ENCODE measurements at regions not wholly inside any gene's neighbourhood (a gene's known extent, or its start where the extent isn't known, plus 50 kb on each side); places are given as distances from the start of the nearest gene placed in this dataset.

DNA sequence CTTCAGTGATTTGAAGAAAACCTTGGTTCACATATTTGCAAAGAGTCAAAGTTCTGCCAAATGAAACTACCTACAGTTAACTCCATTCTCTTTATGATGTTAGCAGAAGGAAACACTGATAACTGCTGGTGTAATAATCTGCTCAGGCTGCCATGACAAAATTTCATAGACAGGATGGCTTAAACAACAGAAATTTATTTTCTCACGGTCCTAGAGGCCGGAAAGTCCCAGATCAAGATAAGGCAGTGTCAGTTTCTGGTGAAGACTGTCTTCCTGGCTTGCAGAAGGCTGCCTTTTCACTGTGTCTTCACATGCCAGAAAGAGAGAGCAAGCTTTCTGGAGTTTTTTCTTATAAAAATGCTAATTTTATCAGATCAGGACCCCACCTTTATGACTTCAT is 102.4 kb upstream of the PARP8 start:
- Histone ChIP-seq H3K9me3 (no peaks in the 10 kb centered on the region), H3K4me3 (no peak overlapping the region), H3K27ac (no peak overlapping the region), H3K4me1 (ENCODE audit: control insufficient read depth in 1 of 2, low read depth in 2 of 2) (no peaks in the 10 kb centered on the region), H3K36me3 (no peaks in the 10 kb centered on the region), H3K27me3 (replicated peaks; ENCODE audit: insufficient read depth) (no peaks in the 10 kb centered on the region)
- DNase-seq (ENCODE audit: low spot score) (no peak), ATAC-seq (ENCODE audit: insufficient number of reproducible peaks, low FRiP score, low read depth) (no peak)
- TF ChIP-seq, protein P1, sequence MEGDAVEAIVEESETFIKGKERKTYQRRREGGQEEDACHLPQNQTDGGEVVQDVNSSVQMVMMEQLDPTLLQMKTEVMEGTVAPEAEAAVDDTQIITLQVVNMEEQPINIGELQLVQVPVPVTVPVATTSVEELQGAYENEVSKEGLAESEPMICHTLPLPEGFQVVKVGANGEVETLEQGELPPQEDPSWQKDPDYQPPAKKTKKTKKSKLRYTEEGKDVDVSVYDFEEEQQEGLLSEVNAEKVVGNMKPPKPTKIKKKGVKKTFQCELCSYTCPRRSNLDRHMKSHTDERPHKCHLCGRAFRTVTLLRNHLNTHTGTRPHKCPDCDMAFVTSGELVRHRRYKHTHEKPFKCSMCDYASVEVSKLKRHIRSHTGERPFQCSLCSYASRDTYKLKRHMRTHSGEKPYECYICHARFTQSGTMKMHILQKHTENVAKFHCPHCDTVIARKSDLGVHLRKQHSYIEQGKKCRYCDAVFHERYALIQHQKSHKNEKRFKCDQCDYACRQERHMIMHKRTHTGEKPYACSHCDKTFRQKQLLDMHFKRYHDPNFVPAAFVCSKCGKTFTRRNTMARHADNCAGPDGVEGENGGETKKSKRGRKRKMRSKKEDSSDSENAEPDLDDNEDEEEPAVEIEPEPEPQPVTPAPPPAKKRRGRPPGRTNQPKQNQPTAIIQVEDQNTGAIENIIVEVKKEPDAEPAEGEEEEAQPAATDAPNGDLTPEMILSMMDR (IDR thresholded peaks at IDR 0.05), result no peak

DNA sequence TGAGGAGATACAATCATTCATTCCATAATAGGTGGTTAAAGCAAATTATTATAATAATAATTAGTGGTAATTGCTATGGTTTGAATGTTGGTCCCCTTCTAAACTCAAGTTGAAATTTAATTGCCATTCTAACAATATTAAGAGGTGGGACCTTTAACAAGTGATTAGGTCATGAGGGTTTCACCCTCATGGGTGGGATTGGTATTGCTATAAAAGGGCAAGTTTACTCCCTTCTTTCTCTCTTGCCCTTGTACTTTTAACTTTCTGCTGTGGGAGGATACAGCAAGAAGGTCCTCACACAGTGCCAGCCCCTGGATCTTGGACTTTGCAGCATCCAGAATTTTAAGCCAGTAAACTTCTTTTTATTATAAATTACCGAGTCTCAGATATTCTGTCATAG is 101.9 kb upstream of the PARP8 start:
- DNase-seq (ENCODE audit: low spot score) (no peak), ATAC-seq (ENCODE audit: insufficient number of reproducible peaks, low FRiP score, low read depth) (no peak)
- Histone ChIP-seq H3K27ac (no peak overlapping the region), H3K27me3 (replicated peaks; ENCODE audit: insufficient read depth) (no peaks in the 10 kb centered on the region), H3K4me1 (ENCODE audit: control insufficient read depth in 1 of 2, low read depth in 2 of 2) (no peaks in the 10 kb centered on the region), H3K36me3 (no peaks in the 10 kb centered on the region), H3K9me3 (no peaks in the 10 kb centered on the region), H3K4me3 (no peak overlapping the region)
- TF ChIP-seq, protein P1 (IDR thresholded peaks at IDR 0.05), result no peak

DNA sequence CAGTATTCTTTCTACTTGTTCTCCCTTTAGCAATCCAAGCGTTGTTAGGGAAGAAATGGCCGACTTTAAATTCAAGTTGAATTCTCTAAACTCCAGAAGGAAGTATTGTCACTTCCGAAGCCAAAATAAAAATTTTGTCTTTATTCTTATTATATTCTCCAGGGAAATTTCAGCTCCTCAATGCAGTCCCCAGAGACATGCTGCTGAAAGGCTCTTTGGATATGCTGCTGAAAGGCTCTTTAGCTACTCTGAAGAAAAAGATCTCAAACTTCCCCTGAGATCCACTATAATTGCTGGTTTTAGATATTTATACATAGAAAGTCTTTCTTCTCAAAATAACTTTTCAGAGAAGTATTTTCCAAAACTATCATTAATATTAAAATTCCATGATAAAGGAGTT is 92.3 kb upstream of the PARP8 start:
- Histone ChIP-seq H3K4me1 (ENCODE audit: control insufficient read depth in 1 of 2, low read depth in 2 of 2) (no peaks in the 10 kb centered on the region), H3K9me3 (no peaks in the 10 kb centered on the region), H3K27ac (no peak overlapping the region), H3K36me3 (no peaks in the 10 kb centered on the region), H3K4me3 (no peak overlapping the region), H3K27me3 (replicated peaks; ENCODE audit: insufficient read depth) (no peaks in the 10 kb centered on the region)
- DNase-seq (ENCODE audit: low spot score), result no peak
- ATAC-seq (ENCODE audit: insufficient number of reproducible peaks, low FRiP score, low read depth), result no peak
- TF ChIP-seq, protein P1 (IDR thresholded peaks at IDR 0.05), result no peak

DNA sequence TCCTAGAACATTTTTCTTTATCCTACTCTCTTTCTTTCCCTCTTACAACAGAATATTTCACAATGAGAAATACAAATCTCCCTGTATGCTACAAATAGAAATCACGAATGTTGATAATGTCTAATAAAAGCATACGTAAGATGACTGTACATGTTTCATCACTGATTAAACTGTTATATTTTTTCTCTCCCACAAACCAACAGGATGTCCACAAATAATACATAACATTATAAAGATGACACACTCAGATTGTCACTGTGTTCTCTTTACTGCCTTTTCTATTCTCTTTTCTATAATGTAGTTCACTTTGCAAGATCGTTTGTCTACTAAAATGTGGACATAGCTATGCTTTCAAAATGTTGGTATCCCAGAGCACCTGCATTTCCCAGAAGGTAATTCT is 90.7 kb upstream of the PARP8 start:
- Histone ChIP-seq H3K36me3 (no peaks in the 10 kb centered on the region), H3K9me3 (no peaks in the 10 kb centered on the region), H3K4me1 (ENCODE audit: control insufficient read depth in 1 of 2, low read depth in 2 of 2) (no peaks in the 10 kb centered on the region), H3K27me3 (replicated peaks; ENCODE audit: insufficient read depth) (no peaks in the 10 kb centered on the region), H3K4me3 (no peak overlapping the region), H3K27ac (no peak overlapping the region)
- no peak for DNase-seq (ENCODE audit: low spot score)
- TF ChIP-seq, protein P1 (IDR thresholded peaks at IDR 0.05), result no peak
- ATAC-seq (ENCODE audit: insufficient number of reproducible peaks, low FRiP score, low read depth), result no peak

DNA sequence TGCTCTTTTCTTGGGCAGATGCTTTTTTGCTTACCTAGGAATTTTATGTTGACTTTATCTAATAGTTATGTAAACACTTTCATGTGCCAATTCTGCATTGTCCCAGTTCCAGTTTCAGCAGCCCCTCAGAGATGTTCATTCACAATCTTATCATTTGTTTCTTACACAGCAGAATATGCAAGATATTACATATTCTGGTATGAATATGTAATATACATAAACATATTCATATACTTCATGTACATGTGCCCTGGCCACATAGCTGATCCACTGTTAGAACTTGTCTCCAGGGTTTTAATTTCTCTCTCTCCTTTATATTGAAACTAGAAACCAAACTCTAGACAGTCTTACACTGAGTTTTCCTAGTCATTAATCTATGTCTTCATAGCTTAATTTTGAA is 90.2 kb upstream of the PARP8 start:
- no peaks in the 10 kb centered on the region for H3K36me3 ChIP-seq
- DNase-seq (ENCODE audit: low spot score) (no peak), ATAC-seq (ENCODE audit: insufficient number of reproducible peaks, low FRiP score, low read depth) (no peak)
- H3K27ac ChIP-seq, result no peak overlapping the region
- H3K27me3 ChIP-seq (replicated peaks; ENCODE audit: insufficient read depth), result no peaks in the 10 kb centered on the region
- no peak overlapping the region for H3K4me3 ChIP-seq
- no peaks in the 10 kb centered on the region for H3K9me3 ChIP-seq
- TF ChIP-seq, protein P1 (IDR thresholded peaks at IDR 0.05), result no peak
- H3K4me1 ChIP-seq (ENCODE audit: control insufficient read depth in 1 of 2, low read depth in 2 of 2), result no peaks in the 10 kb centered on the region
